Astrocyte of the cerebellum (primary cell): ENCODE measurements at regions not wholly inside any gene's neighbourhood (a gene's known extent, or its start where the extent isn't known, plus 50 kb on each side); places are given as distances from the start of the nearest gene placed in this dataset.

Experiments used
- DNase-seq: peaks from one replicate; pipeline ENCODE4 v3.0.0-alpha.2; 2011; ENCODE audit warnings: low read depth
- H3K4me3 ChIP-seq: 2 replicates; pipeline ENCODE4 v1.5.1; 2011; ENCODE audit warnings: mild to moderate bottlenecking, low read depth, low read length, moderate library complexity
- CTCF ChIP-seq: IDR thresholded peaks from 2 replicates; pipeline ENCODE4 v1.5.1; 2012; ENCODE audit warnings: low read length, low read depth, moderate library complexity, mild to moderate bottlenecking; ENCODE audit errors: missing control alignments
- in situ Hi-C: cut with HindIII; loops from 2 replicates; pipeline ENCODE4 v1.10.0; 2017; ENCODE audit warnings: low sequenced_read_pairs

- no peak overlapping the region for H3K4me3 ChIP-seq
- in situ Hi-C loops = no loop called here
- DNase-seq = no peak
- TF ChIP-seq CTCF = no peak
Observed at GRCh38 chr17:65467156-65467555, 94.3 kb downstream of the AXIN2 start.

- in situ Hi-C loops = no loop called here
- TF ChIP-seq CTCF = no peak
- H3K4me3 ChIP-seq = no peak overlapping the region
- no peak for DNase-seq
Observed at GRCh38 chr17:65466547-65466946, 94.9 kb downstream of the AXIN2 start.

GRCh38 chr17:65463242-65463641 lies 98.2 kb downstream of the AXIN2 start:
- H3K4me3 ChIP-seq = no peak overlapping the region
- TF ChIP-seq CTCF = no peak
- in situ Hi-C loops = no loop called here
- DNase-seq = no peak

GRCh38 chr17:65459677-65460347 lies 101.6 kb downstream of the AXIN2 start:
- in situ Hi-C loops = no loop called here
- H3K4me3 ChIP-seq = no peak overlapping the region
- TF ChIP-seq CTCF = no peak
- no peak for DNase-seq

- no peak overlapping the region for H3K4me3 ChIP-seq
- no peak for TF ChIP-seq CTCF
- no peak for DNase-seq
- in situ Hi-C loops = no loop called here
Observed at GRCh38 chr17:65457635-65458257, 103.7 kb downstream of the AXIN2 start.

GRCh38 chr17:65457183-65457582 lies 104.3 kb downstream of the AXIN2 start:
- H3K4me3 ChIP-seq = no peak overlapping the region
- no peak for DNase-seq
- in situ Hi-C loops = no loop called here
- TF ChIP-seq CTCF = no peak
